KMS-11 (cell line): ENCODE measurements at regions not wholly inside any gene's neighbourhood (a gene's known extent, or its start where the extent isn't known, plus 50 kb on each side); places are given as distances from the start of the nearest gene placed in this dataset.

ENCODE experiments used
- H2AFZ ChIP-seq: fragments of 200-600 bp; sonication (generic); 2 replicates; pipeline ENCODE4 v1.6.1; 2016; ENCODE audit warnings: antibody characterized with exemption, mixed run types, low read depth
- H3K27ac ChIP-seq: fragments of 200-600 bp; sonication (generic); 2 replicates; pipeline ENCODE4 v1.6.1; 2016; ENCODE audit warnings: mild to moderate bottlenecking, mixed run types
- H3K27me3 ChIP-seq: fragments of 200-600 bp; sonication (generic); 2 replicates; pipeline ENCODE4 v1.6.1; 2017; ENCODE audit warnings: mild to moderate bottlenecking, low read depth, mixed run types, moderate library complexity; ENCODE audit not compliant: insufficient read depth
- H3K36me3 ChIP-seq: fragments of 200-600 bp; sonication (generic); 2 replicates; pipeline ENCODE4 v1.6.1; 2017; ENCODE audit warnings: mild to moderate bottlenecking, mixed run types; ENCODE audit not compliant: insufficient read depth
- H3K4me1 ChIP-seq: fragments of 200-600 bp; sonication (generic); 2 replicates; pipeline ENCODE4 v1.6.1; 2016; ENCODE audit warnings: mild to moderate bottlenecking, low read depth, mixed run types; ENCODE audit not compliant: poor library complexity, severe bottlenecking
- H3K4me2 ChIP-seq: fragments of 200-600 bp; sonication (generic); 2 replicates; pipeline ENCODE4 v1.7.0; 2016; ENCODE audit warnings: mild to moderate bottlenecking, mixed run types
- H3K4me3 ChIP-seq: fragments of 200-600 bp; sonication (generic); IDR thresholded peaks from 2 replicates; pipeline ENCODE4 v1.6.1; 2017; ENCODE audit warnings: low read depth, low read length, mixed read lengths; ENCODE audit not compliant: insufficient read depth
- H3K79me2 ChIP-seq: fragments of 200-600 bp; sonication (generic); 2 replicates; pipeline ENCODE4 v1.6.1; 2016; ENCODE audit warnings: low read depth, mixed run types; ENCODE audit not compliant: insufficient read depth
- H3K9ac ChIP-seq: fragments of 200-600 bp; sonication (generic); 2 replicates; pipeline ENCODE4 v1.6.1; 2016; ENCODE audit warnings: mild to moderate bottlenecking, mixed run types
- H4K20me1 ChIP-seq: fragments of 200-600 bp; sonication (generic); 2 replicates; pipeline ENCODE4 v1.6.1; 2016; ENCODE audit warnings: mild to moderate bottlenecking, mixed run types; ENCODE audit not compliant: insufficient read depth
- TF ChIP-seq, protein P1 (sequence below): fragments of 200-600 bp; sonication (generic); conservative IDR thresholded peaks from 2 replicates; pipeline ENCODE4 v1.6.1; 2017; ENCODE audit warnings: low read depth, mild to moderate bottlenecking, antibody characterized with exemption, low read length, moderate library complexity, mixed read lengths

GRCh38 chr6:87798393-87799278 is 96.6 kb upstream of the AKIRIN2 start:
- peaks cover 40% of the 10 kb centered on the region for H3K4me1 ChIP-seq
- no peaks in the 10 kb centered on the region for H3K27me3 ChIP-seq
- H3K27ac ChIP-seq, result no peak overlapping the region
- H3K4me2 ChIP-seq, result no peak overlapping the region
- no peak overlapping the region for H2AFZ ChIP-seq
- no peak overlapping the region for H3K4me3 ChIP-seq
- H4K20me1 ChIP-seq, result no peaks in the 10 kb centered on the region
- TF ChIP-seq, protein P1, sequence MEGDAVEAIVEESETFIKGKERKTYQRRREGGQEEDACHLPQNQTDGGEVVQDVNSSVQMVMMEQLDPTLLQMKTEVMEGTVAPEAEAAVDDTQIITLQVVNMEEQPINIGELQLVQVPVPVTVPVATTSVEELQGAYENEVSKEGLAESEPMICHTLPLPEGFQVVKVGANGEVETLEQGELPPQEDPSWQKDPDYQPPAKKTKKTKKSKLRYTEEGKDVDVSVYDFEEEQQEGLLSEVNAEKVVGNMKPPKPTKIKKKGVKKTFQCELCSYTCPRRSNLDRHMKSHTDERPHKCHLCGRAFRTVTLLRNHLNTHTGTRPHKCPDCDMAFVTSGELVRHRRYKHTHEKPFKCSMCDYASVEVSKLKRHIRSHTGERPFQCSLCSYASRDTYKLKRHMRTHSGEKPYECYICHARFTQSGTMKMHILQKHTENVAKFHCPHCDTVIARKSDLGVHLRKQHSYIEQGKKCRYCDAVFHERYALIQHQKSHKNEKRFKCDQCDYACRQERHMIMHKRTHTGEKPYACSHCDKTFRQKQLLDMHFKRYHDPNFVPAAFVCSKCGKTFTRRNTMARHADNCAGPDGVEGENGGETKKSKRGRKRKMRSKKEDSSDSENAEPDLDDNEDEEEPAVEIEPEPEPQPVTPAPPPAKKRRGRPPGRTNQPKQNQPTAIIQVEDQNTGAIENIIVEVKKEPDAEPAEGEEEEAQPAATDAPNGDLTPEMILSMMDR, result no peak
- no peak overlapping the region for H3K9ac ChIP-seq
- no peaks in the 10 kb centered on the region for H3K36me3 ChIP-seq
- H3K79me2 ChIP-seq, result no peaks in the 10 kb centered on the region

GRCh38 chr6:87794922-87795885 is 93.2 kb upstream of the AKIRIN2 start:
- Histone ChIP-seq H3K36me3 (no peaks in the 10 kb centered on the region), H3K79me2 (no peaks in the 10 kb centered on the region), H3K9ac (no peak overlapping the region), H3K4me2 (no peak overlapping the region), H3K27me3 (no peaks in the 10 kb centered on the region), H3K4me3 (no peak overlapping the region), H3K4me1 (peaks cover 9% of the 10 kb centered on the region), H2AFZ (no peak overlapping the region), H3K27ac (no peak overlapping the region), H4K20me1 (no peaks in the 10 kb centered on the region)
- TF ChIP-seq, protein P1, result no peak

- H3K4me1 ChIP-seq, result no peaks in the 10 kb centered on the region
- H2AFZ ChIP-seq, result no peak overlapping the region
- TF ChIP-seq, protein P1, result no peak
- H3K4me3 ChIP-seq, result no peak overlapping the region
- H3K27me3 ChIP-seq, result no peaks in the 10 kb centered on the region
- H3K9ac ChIP-seq, result no peak overlapping the region
- H4K20me1 ChIP-seq, result no peaks in the 10 kb centered on the region
- H3K4me2 ChIP-seq, result no peak overlapping the region
- no peaks in the 10 kb centered on the region for H3K79me2 ChIP-seq
- no peaks in the 10 kb centered on the region for H3K36me3 ChIP-seq
- H3K27ac ChIP-seq, result no peak overlapping the region
Observed at GRCh38 chr6:87793315-87793714, 91.3 kb upstream of the AKIRIN2 start.

- no peaks in the 10 kb centered on the region for H3K4me1 ChIP-seq
- H3K36me3 ChIP-seq, result no peaks in the 10 kb centered on the region
- H2AFZ ChIP-seq, result no peak overlapping the region
- H3K4me3 ChIP-seq, result no peak overlapping the region
- H3K9ac ChIP-seq, result no peak overlapping the region
- TF ChIP-seq, protein P1, result no peak
- H3K27me3 ChIP-seq, result no peaks in the 10 kb centered on the region
- no peak overlapping the region for H3K4me2 ChIP-seq
- no peaks in the 10 kb centered on the region for H4K20me1 ChIP-seq
- no peaks in the 10 kb centered on the region for H3K79me2 ChIP-seq
- H3K27ac ChIP-seq, result no peak overlapping the region
Observed at GRCh38 chr6:87791982-87792381, 89.9 kb upstream of the AKIRIN2 start.
